ENCODE measurements at regions not wholly inside any gene's neighbourhood (a gene's known extent, or its start where the extent isn't known, plus 50 kb on each side); places are given as distances from the start of the nearest gene placed in this dataset.

DNA sequence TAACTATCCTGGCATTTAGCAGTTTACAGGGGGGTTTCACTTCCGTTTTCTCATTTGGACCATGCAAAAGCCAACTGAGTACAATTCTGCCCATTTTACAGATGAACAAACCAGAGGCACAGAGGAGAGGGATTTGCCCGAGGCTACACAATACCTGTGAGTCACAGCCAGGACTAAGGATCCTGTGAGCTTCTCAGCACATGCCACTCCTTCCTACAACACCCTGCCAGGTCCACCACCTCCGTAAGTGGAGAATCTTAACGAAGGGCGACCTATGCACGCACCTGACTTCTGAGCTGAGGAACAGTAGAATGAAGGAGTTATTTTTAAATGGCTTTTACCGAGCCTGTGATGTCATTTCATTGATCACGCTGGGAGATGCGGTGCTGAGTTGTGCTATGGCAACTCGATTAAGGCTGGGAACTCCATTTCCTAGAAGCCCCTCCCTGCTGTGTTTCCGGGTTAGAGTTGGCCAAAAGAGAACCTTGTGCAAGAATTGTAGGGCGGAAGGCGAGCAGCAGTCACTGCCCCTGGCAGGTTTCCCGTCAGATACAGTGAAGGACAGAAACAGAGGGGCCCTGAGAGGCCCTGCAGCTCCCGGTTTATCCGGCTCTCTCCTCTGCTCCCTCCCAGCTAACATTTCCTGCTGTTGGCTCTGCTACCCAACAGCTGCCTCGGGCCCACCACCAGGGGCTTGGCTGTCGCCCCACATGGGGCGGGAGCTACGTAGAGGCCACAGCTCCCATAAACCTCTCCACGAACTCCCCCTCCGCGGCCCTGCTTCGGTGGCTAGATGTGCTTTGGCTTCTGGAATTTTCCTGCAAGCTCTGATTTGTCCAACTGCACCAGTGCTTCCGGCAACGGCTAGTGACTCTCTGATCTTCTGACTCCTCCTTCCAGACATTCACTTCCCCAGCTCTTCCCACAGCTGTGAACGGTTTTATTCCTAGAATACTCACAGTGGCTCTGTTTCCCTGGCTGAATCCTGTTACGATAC lies 75.1 kb upstream of the USP9X start:
- TF ChIP-seq, protein P1, sequence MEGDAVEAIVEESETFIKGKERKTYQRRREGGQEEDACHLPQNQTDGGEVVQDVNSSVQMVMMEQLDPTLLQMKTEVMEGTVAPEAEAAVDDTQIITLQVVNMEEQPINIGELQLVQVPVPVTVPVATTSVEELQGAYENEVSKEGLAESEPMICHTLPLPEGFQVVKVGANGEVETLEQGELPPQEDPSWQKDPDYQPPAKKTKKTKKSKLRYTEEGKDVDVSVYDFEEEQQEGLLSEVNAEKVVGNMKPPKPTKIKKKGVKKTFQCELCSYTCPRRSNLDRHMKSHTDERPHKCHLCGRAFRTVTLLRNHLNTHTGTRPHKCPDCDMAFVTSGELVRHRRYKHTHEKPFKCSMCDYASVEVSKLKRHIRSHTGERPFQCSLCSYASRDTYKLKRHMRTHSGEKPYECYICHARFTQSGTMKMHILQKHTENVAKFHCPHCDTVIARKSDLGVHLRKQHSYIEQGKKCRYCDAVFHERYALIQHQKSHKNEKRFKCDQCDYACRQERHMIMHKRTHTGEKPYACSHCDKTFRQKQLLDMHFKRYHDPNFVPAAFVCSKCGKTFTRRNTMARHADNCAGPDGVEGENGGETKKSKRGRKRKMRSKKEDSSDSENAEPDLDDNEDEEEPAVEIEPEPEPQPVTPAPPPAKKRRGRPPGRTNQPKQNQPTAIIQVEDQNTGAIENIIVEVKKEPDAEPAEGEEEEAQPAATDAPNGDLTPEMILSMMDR (IDR thresholded peaks at IDR 0.05) = no peak
- TF ChIP-seq SREBF2 (IDR thresholded peaks at IDR 0.05) (no peak), CHD2 (IDR thresholded peaks at IDR 0.05; ENCODE audit: low read length, partially characterized antibody) (no peak), NFE2L2 (conservative IDR thresholded peaks at IDR 0.05; ENCODE audit: low read length) (no peak), POLR2A (IDR thresholded peaks at IDR 0.05; ENCODE audit: low read length) (peak; percentile 27), CEBPB (IDR thresholded peaks at IDR 0.05) (peak; percentile 51 to 78), KDM1A (IDR thresholded peaks at IDR 0.05; ENCODE audit: low read depth) (no peak; the same call in 1 of the 2 replicates)
- TF ChIP-seq, protein P2, sequence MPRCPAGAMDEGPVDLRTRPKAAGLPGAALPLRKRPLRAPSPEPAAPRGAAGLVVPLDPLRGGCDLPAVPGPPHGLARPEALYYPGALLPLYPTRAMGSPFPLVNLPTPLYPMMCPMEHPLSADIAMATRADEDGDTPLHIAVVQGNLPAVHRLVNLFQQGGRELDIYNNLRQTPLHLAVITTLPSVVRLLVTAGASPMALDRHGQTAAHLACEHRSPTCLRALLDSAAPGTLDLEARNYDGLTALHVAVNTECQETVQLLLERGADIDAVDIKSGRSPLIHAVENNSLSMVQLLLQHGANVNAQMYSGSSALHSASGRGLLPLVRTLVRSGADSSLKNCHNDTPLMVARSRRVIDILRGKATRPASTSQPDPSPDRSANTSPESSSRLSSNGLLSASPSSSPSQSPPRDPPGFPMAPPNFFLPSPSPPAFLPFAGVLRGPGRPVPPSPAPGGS (IDR thresholded peaks at IDR 0.05) = no peak
- TF ChIP-seq, protein P3, sequence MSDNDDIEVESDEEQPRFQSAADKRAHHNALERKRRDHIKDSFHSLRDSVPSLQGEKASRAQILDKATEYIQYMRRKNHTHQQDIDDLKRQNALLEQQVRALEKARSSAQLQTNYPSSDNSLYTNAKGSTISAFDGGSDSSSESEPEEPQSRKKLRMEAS (IDR thresholded peaks at IDR 0.05) = peak; percentile 56
- TF ChIP-seq, protein P4, sequence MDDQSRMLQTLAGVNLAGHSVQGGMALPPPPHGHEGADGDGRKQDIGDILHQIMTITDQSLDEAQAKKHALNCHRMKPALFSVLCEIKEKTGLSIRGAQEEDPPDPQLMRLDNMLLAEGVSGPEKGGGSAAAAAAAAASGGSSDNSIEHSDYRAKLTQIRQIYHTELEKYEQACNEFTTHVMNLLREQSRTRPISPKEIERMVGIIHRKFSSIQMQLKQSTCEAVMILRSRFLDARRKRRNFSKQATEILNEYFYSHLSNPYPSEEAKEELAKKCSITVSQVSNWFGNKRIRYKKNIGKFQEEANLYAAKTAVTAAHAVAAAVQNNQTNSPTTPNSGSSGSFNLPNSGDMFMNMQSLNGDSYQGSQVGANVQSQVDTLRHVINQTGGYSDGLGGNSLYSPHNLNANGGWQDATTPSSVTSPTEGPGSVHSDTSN (IDR thresholded peaks at IDR 0.05) = no peak
- TF ChIP-seq, protein P5, sequence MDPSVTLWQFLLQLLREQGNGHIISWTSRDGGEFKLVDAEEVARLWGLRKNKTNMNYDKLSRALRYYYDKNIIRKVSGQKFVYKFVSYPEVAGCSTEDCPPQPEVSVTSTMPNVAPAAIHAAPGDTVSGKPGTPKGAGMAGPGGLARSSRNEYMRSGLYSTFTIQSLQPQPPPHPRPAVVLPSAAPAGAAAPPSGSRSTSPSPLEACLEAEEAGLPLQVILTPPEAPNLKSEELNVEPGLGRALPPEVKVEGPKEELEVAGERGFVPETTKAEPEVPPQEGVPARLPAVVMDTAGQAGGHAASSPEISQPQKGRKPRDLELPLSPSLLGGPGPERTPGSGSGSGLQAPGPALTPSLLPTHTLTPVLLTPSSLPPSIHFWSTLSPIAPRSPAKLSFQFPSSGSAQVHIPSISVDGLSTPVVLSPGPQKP (IDR thresholded peaks at IDR 0.05; ENCODE audit: low read depth, low read length) = no peak
- TF ChIP-seq, protein P6, sequence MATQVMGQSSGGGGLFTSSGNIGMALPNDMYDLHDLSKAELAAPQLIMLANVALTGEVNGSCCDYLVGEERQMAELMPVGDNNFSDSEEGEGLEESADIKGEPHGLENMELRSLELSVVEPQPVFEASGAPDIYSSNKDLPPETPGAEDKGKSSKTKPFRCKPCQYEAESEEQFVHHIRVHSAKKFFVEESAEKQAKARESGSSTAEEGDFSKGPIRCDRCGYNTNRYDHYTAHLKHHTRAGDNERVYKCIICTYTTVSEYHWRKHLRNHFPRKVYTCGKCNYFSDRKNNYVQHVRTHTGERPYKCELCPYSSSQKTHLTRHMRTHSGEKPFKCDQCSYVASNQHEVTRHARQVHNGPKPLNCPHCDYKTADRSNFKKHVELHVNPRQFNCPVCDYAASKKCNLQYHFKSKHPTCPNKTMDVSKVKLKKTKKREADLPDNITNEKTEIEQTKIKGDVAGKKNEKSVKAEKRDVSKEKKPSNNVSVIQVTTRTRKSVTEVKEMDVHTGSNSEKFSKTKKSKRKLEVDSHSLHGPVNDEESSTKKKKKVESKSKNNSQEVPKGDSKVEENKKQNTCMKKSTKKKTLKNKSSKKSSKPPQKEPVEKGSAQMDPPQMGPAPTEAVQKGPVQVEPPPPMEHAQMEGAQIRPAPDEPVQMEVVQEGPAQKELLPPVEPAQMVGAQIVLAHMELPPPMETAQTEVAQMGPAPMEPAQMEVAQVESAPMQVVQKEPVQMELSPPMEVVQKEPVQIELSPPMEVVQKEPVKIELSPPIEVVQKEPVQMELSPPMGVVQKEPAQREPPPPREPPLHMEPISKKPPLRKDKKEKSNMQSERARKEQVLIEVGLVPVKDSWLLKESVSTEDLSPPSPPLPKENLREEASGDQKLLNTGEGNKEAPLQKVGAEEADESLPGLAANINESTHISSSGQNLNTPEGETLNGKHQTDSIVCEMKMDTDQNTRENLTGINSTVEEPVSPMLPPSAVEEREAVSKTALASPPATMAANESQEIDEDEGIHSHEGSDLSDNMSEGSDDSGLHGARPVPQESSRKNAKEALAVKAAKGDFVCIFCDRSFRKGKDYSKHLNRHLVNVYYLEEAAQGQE (IDR thresholded peaks at IDR 0.05) = no peak

Measured in A549 (cell line).